GM12878 (cell line): ENCODE measurements at regions not wholly inside any gene's neighbourhood (a gene's known extent, or its start where the extent isn't known, plus 50 kb on each side); places are given as distances from the start of the nearest gene placed in this dataset.

Experiments used
- ATAC-seq: fragments of 200-7000 bp; cut with Tn5 transposase; 3 replicates; pipeline ENCODE4 v1.9.1; 2020; ENCODE audit warnings: mild to moderate bottlenecking, moderate library complexity
- BruUV-seq: library from RNA; stranded (reverse); fragments of 400-500 nt; replicated peaks from 2 replicates; lab custom pipeline; 2021; lab: Mats Ljungman, UMichigan
- CTCF ChIA-PET: fragments of 300-600 bp; sonication (Branson Sonifier 250); formaldehyde crosslinking; extraction: SDS; loops from one replicate; lab custom pipeline; 2021; ENCODE audit warnings: inconsistent platforms; lab: Yijun Ruan, JAX
- POLR2A ChIA-PET: fragments of 350-600 bp; formaldehyde crosslinking; extraction: SDS; loops from one replicate; lab custom pipeline; 2021; ENCODE audit warnings: inconsistent platforms; lab: Charles Lee
- RAD21 ChIA-PET: fragments of 300-600 bp; sonication (Branson Sonifier 250); formaldehyde crosslinking; loops from one replicate; lab custom pipeline; 2023; ENCODE audit warnings: antibody characterized with exemption; ENCODE audit not compliant: unreplicated experiment; lab: Charles Lee
- SMC1A ChIA-PET: fragments of 300-600 bp; sonication (Branson Sonifier 250); formaldehyde crosslinking; loops from one replicate; lab custom pipeline; 2023; ENCODE audit not compliant: unreplicated experiment, uncharacterized antibody; lab: Charles Lee
- DNase-seq: peaks from one replicate; pipeline ENCODE4 v3.0.0-alpha.2; 2011; ENCODE audit warnings: low read depth, low spot score
- FAIRE-seq: peaks from 3 replicates; lab custom pipeline; 2011; peaks lifted over from hg19 to GRCh38; lab: Jason Lieb, UNC
- H2AFZ ChIP-seq: 2 replicates; pipeline ENCODE4 v1.6.0; 2011; ENCODE audit warnings: low read depth, low read length, control low read depth; ENCODE audit not compliant: control insufficient read depth
- H3K27ac ChIP-seq: 2 replicates; pipeline ENCODE4 v1.5.1; 2011; ENCODE audit warnings: control low read depth; ENCODE audit not compliant: control insufficient read depth, insufficient read depth
- H3K27me3 ChIP-seq, 2 experiments: replicated peaks in 1 of 2; 2 replicates each; pipeline versions ENCODE4 v1.6.0 to v1.6.1; 2011; ENCODE audit warnings: low read length in 1 of 2; ENCODE audit not compliant: control insufficient read depth in 2 of 2, insufficient read depth in 2 of 2
- H3K36me3 ChIP-seq, 2 experiments: 2 replicates each; pipeline ENCODE4 v1.5.1; 2011; ENCODE audit warnings: low read length in 1 of 2; ENCODE audit not compliant: control insufficient read depth in 2 of 2, insufficient read depth in 2 of 2
- H3K4me1 ChIP-seq: 2 replicates; pipeline ENCODE4 v1.6.1; 2011; ENCODE audit warnings: mild to moderate bottlenecking, low read length, moderate library complexity, mixed read lengths; ENCODE audit not compliant: control insufficient read depth, insufficient read depth
- H3K4me2 ChIP-seq: 2 replicates; pipeline ENCODE4 v1.6.0; 2011; ENCODE audit warnings: control low read depth; ENCODE audit not compliant: control insufficient read depth, insufficient read depth
- H3K4me3 ChIP-seq: fragments of 200-600 bp; sonication (generic); 2 replicates; pipeline ENCODE4 v1.5.1; 2016
- H3K79me2 ChIP-seq: 2 replicates; pipeline ENCODE4 v1.6.0; 2011; ENCODE audit warnings: low read length; ENCODE audit not compliant: control insufficient read depth, insufficient read depth
- H3K9ac ChIP-seq: 2 replicates; pipeline ENCODE4 v1.8.0; 2011; ENCODE audit warnings: low read length, control low read depth, mixed read lengths; ENCODE audit not compliant: control insufficient read depth, insufficient read depth
- H3K9me3 ChIP-seq: replicated peaks from 3 replicates; pipeline ENCODE4 v1.5.1; 2011; ENCODE audit warnings: mild to moderate bottlenecking, low read length; ENCODE audit not compliant: control insufficient read depth, insufficient read depth
- H4K20me1 ChIP-seq: 2 replicates; pipeline ENCODE4 v1.6.0; 2011; ENCODE audit not compliant: control insufficient read depth, insufficient read depth
- CHD2 ChIP-seq: IDR thresholded peaks from 2 replicates; pipeline ENCODE4 v1.6.1; 2011; ENCODE audit warnings: low read depth, low read length, improper control_type of control experiment, borderline replicate concordance
- DPF2 ChIP-seq: fragments of 450-650 bp; IDR thresholded peaks from 2 replicates; pipeline ENCODE4 v1.6.1; 2017; ENCODE audit warnings: mild to moderate bottlenecking
- ETV6 ChIP-seq, 2 experiments: fragments of 450-650 bp in 1 of 2; IDR thresholded peaks in 1 of 2; conservative IDR thresholded peaks in 1 of 2; 2 replicates each; pipeline ENCODE4 v1.6.1; 2014; ENCODE audit warnings: antibody characterized with exemption in 1 of 2, borderline replicate concordance in 1 of 2, low read depth in 1 of 2, mild to moderate bottlenecking in 1 of 2, moderate library complexity in 1 of 2
- FOS ChIP-seq: IDR thresholded peaks from 3 replicates; pipeline ENCODE4 v1.6.1; 2011; ENCODE audit warnings: borderline replicate concordance; ENCODE audit not compliant: insufficient read length; ENCODE audit errors: extremely low read depth
- GATAD2B ChIP-seq: fragments of 450-650 bp; conservative IDR thresholded peaks from 2 replicates; pipeline ENCODE4 v1.6.1; 2017; ENCODE audit warnings: low read depth, mild to moderate bottlenecking, moderate library complexity
- JUNB ChIP-seq: IDR thresholded peaks from 2 replicates; pipeline ENCODE4 v1.6.1; 2016; ENCODE audit warnings: antibody characterized with exemption, mild to moderate bottlenecking
- JUND ChIP-seq: IDR thresholded peaks from 2 replicates; pipeline ENCODE4 v1.6.1; 2012; ENCODE audit warnings: low read depth, mild to moderate bottlenecking, low read length, improper control_type of control experiment, moderate library complexity
- KLF5 ChIP-seq: fragments of 450-650 bp; IDR thresholded peaks from 2 replicates; pipeline ENCODE4 v1.6.1; 2014; ENCODE audit warnings: mild to moderate bottlenecking; ENCODE audit not compliant: partially characterized antibody
- MTA3 ChIP-seq: IDR thresholded peaks from 2 replicates; pipeline ENCODE4 v1.6.1; 2012; ENCODE audit warnings: low read length, inconsistent platforms, borderline replicate concordance
- MYB ChIP-seq: fragments of 150-350 bp; IDR thresholded peaks from 2 replicates; pipeline ENCODE4 v1.6.1; 2014; ENCODE audit warnings: mild to moderate bottlenecking, low read depth, low read length, borderline replicate concordance
- PRDM15 ChIP-seq: fragments of 450-650 bp; formaldehyde crosslinking; IDR thresholded peaks from 2 replicates; pipeline ENCODE4 v1.4.0; 2020; ENCODE audit warnings: mild to moderate bottlenecking, moderate library complexity
- RCOR1 ChIP-seq: conservative IDR thresholded peaks from 2 replicates; pipeline ENCODE4 v1.6.1; 2012; ENCODE audit warnings: low read depth, low read length, improper control_type of control experiment
- SIN3A ChIP-seq: IDR thresholded peaks from 2 replicates; pipeline ENCODE4 v1.6.1; 2012; ENCODE audit warnings: low read depth, low read length, improper control_type of control experiment
- SIX5 ChIP-seq: IDR thresholded peaks from 2 replicates; pipeline ENCODE4 v1.6.1; 2011; ENCODE audit warnings: mild to moderate bottlenecking, low read depth, low read length, moderate library complexity; ENCODE audit not compliant: severe bottlenecking
- SRF ChIP-seq, 2 experiments: IDR thresholded peaks; 2 replicates each; pipeline ENCODE4 v1.6.1; 2011; ENCODE audit warnings: low read depth in 2 of 2, low read length in 2 of 2, mild to moderate bottlenecking in 1 of 2, moderate library complexity in 1 of 2
- TCF12 ChIP-seq: IDR thresholded peaks from 2 replicates; pipeline ENCODE4 v1.6.1; 2011; ENCODE audit warnings: low read depth, mild to moderate bottlenecking, low read length
- YBX1 ChIP-seq: fragments of 450-650 bp; IDR thresholded peaks from 2 replicates; pipeline ENCODE4 v1.6.1; 2016; ENCODE audit warnings: antibody characterized with exemption
- WGBS: methylation state at CpG from one replicate; pipeline ENCODE4 v1.1.6; 2016; ENCODE audit warnings: low lambda C conversion rate; ENCODE audit not compliant: insufficient replicate concordance, insufficient coverage; ENCODE audit errors: missing lambda C conversion rate; 5-methylcytosine and 5-hydroxymethylcytosine counted together
- in situ Hi-C: fragments of 300-500 bp; cut with MboI; formaldehyde crosslinking; loops from 9 replicates; pipeline ENCODE4 v1.14.3; 2018; ENCODE audit warnings: mixed read lengths
- intact Hi-C: fragments of 100-400 bp; cut with micrococcal nuclease; formaldehyde crosslinking; loops from one replicate; pipeline ENCODE4 v1.14.2; 2022; ENCODE audit not compliant: unreplicated experiment

GRCh38 chr4:108256538-108256937 lies 87.8 kb upstream of the LEF1 start (continued):
- no peak for TF ChIP-seq PRDM15 (CRISPR knock-in tag)
- TF ChIP-seq JUNB = no peak
- TF ChIP-seq JUND = no peak
- TF ChIP-seq DPF2 = no peak
- no peak for TF ChIP-seq YBX1

GRCh38 chr4:108255203-108255747 lies 86.5 kb upstream of the LEF1 start:
- DNase-seq (no peak), ATAC-seq (no peak), FAIRE-seq (no peak)
- Histone ChIP-seq H3K9ac (no peak overlapping the region), H3K4me1 (no peaks in the 10 kb centered on the region), H3K36me3 (no peaks in the 10 kb centered on the region), H3K27me3 (no peaks in the 10 kb centered on the region), H3K4me3 (no peak overlapping the region), H3K79me2 (no peaks in the 10 kb centered on the region), H3K27ac (no peak overlapping the region), H3K9me3 (no peaks in the 10 kb centered on the region), H2AFZ (no peak overlapping the region), H3K4me2 (no peak overlapping the region), H4K20me1 (no peaks in the 10 kb centered on the region)
- ChIA-PET RAD21 (interaction anchor here (1.5 kb wide), 1 partner anchor 236 kb away, joined by 3 read pairs; no protein-coding TSS in a partner anchor), CTCF (interaction anchor here (1.0 to 2.1 kb wide), 2 partner anchors 236 to 317 kb away, joined by 3 to 7 read pairs; no protein-coding TSS in a partner anchor), SMC1A (no interaction called here), POLR2A (no interaction called here)
- intact Hi-C loops (no loop called here), in situ Hi-C loops (no loop called here)
- no peak for TF ChIP-seq MYB
- TF ChIP-seq GATAD2B = no peak
- TF ChIP-seq ETV6 (conservative IDR thresholded peaks at IDR 0.05 in 1 of 2, IDR thresholded peaks at IDR 0.05 in 1 of 2; ENCODE audit: borderline replicate concordance in 1 of 2, low read depth in 1 of 2) = no peak
- no peak for TF ChIP-seq SRF (IDR thresholded peaks at IDR 0.05; ENCODE audit: low read depth in 2 of 2, low read length in 2 of 2)
- TF ChIP-seq TCF12 = no peak
- TF ChIP-seq KLF5 = no peak
- TF ChIP-seq FOS = no peak
- TF ChIP-seq CHD2 = no peak
- TF ChIP-seq SIN3A = no peak
- TF ChIP-seq MTA3 = no peak
- no peak for TF ChIP-seq SIX5
- no peak for TF ChIP-seq RCOR1
- BruUV-seq = no TSS peak
- WGBS = 20% methylated on average over 2 of the region's 2 CpGs
